Retinal pigment epithelial cell (primary cell): ENCODE measurements at regions not wholly inside any gene's neighbourhood (a gene's known extent, or its start where the extent isn't known, plus 50 kb on each side); places are given as distances from the start of the nearest gene placed in this dataset.
"Not testable (repeated sequence)": the region's sequence is repeated elsewhere in the genome, so short reads cannot be mapped to it uniquely, and the experiment has no call there.

ENCODE experiments used
- DNase-seq: peaks from one replicate; pipeline ENCODE4 v3.0.0-alpha.2; 2010; ENCODE audit warnings: low read depth
- H3K4me3 ChIP-seq: 2 replicates; pipeline ENCODE4 v1.5.1; 2011; ENCODE audit warnings: mild to moderate bottlenecking, low read length, control low read depth, moderate library complexity
- TF ChIP-seq, protein P1 (sequence below): conservative IDR thresholded peaks from 2 replicates; pipeline ENCODE4 v1.5.1; 2011; ENCODE audit warnings: low read depth, low read length, control low read depth, inconsistent platforms

DNA sequence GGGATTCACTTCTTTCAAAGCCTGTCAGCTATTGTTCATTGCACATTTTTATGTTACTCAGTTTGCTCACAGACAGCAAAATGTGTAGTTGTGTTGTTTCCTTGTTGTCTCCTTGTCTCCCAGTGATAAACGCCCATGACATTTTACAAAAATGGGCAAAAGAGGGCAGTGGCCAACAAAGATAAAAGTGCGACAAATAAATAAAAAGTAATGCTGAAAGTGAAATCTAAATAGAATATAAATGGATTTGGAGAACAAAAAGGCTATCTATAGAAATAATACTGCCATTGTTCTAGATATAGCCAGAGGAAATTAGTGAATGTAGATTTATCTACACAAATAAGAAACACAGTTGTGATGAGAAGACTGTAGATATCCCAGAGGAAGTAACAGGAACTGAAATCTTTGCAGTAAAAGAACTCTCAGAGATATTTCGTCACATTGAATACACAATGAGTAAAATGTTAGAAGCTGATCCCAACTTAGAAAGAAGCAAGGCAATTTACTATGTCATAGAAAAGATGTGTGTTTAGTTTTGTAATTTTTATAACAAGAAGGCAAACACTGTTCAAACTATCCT is 1186.2 kb upstream of the FAM98A start:
- no peak for DNase-seq
- TF ChIP-seq, protein P1, sequence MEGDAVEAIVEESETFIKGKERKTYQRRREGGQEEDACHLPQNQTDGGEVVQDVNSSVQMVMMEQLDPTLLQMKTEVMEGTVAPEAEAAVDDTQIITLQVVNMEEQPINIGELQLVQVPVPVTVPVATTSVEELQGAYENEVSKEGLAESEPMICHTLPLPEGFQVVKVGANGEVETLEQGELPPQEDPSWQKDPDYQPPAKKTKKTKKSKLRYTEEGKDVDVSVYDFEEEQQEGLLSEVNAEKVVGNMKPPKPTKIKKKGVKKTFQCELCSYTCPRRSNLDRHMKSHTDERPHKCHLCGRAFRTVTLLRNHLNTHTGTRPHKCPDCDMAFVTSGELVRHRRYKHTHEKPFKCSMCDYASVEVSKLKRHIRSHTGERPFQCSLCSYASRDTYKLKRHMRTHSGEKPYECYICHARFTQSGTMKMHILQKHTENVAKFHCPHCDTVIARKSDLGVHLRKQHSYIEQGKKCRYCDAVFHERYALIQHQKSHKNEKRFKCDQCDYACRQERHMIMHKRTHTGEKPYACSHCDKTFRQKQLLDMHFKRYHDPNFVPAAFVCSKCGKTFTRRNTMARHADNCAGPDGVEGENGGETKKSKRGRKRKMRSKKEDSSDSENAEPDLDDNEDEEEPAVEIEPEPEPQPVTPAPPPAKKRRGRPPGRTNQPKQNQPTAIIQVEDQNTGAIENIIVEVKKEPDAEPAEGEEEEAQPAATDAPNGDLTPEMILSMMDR: no peak
- H3K4me3 ChIP-seq: no peak overlapping the region

DNA sequence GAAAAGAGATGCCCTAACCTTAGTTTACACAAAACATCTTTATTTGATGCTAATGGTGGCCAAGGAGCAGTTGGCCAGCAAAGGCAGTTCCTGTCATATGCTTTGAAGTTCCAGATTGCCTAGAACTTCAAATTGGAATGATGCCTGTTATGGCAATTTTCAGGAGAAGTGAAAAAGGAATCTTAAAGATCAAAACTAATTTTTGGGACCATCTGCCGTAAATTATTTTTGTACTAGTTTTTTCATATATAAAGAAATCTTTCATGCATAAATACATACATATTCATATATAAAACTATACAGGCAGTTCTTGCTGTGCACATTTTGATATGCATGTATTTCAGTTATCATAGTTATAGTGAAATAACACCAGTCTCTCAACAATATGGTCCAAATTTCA is 1185.6 kb upstream of the FAM98A start:
- TF ChIP-seq, protein P1: no peak
- no peak for DNase-seq
- no peak overlapping the region for H3K4me3 ChIP-seq

DNA sequence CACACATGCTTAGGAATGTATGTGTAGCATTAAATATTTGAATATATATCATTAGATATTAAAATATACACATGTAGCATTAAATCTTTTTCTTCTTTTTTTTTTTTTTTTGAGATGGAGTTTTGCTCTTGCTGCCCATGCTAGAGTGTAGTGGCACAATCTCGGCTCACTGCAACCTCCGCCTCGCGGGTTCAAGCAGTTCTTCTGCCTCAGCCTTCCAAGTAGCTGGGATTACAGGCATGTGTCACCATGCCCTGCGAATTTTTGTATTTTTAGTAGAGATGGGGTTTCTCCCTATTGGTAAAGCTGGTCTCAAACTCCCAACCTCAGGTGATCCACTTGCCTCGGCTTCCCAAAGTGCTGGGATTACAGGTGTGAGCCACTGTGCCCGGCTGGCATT is 1151.6 kb upstream of the FAM98A start:
- not testable (repeated sequence) for H3K4me3 ChIP-seq, DNase-seq

DNA sequence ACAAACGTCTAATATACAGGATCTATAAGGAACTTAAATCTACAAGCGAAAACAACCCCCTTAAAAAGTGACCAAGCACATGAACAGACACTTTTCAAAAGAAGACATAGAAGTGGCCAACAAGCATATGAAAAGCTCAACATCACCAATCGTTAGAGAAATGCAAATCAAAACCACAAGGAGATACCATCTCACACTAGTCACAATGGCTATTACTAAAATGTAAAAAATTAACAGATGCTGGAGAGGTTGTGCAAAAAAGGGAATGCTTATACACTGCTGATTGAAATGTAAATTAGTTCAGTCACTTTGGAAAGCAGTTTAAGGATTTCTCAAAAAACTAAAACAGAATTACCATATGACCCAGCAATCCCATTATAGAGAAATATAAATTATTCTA is 1148.5 kb upstream of the FAM98A start:
- TF ChIP-seq, protein P1: no peak
- no peak overlapping the region for H3K4me3 ChIP-seq
- DNase-seq: no peak

DNA sequence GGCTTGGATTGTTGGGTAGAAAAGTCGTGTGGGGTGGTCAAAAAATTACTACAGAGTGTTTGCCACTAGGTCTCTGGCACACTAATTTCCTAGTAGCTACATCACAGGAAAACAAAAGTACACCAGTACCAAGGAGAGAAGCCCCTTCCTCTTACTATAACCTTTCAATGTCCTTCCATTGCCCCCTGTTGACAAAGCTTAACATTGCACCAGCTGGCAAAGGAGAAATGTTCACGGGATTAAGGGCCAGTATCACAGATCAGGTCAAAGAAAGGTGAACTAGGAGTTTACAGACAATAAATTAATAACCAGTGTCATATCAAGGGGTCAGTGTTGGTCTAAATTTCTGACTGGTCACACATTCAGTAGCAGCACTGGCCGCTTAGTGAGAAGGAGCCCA is 1139.6 kb upstream of the FAM98A start:
- TF ChIP-seq, protein P1: peak; percentile 34
- DNase-seq: no peak
- H3K4me3 ChIP-seq: no peak overlapping the region

DNA sequence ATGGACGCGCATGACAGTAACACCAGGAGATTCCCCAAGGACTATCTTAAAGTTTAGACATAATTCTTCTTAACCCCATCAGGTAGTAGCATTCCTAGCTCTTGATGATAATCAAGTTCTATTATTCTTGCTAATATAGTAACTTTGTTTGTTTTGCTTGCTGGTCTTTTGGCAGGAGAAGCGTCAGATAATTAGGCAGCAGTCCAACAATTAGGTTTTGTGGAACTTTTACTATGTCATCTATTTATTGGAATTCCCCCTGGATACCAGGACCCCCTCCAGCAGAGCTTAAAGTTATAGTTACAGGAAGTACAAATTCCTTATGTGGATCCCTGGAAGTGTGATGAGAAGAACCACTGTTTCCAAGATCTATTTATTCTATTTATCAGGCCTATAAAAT is 1138.0 kb upstream of the FAM98A start:
- H3K4me3 ChIP-seq: no peak overlapping the region
- no peak for DNase-seq
- TF ChIP-seq, protein P1: no peak

DNA sequence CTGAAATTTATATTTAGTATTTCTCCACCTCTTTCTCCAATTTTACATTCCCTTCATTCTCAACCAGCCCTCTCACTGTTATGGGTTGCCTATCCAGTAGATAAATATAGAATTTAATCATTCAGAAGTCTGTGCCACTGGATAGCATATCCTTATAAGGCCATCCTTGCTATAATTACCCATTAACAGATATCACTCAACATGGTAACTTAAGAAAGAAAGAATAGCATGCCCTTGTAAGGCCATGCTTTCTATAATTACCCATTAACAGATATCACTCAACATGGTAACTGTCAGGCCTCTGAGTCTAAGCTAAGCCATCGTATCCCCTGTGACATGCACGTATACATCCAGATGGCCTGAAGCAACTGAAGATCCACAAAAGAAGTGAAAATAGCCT is 1137.4 kb upstream of the FAM98A start:
- TF ChIP-seq, protein P1: no peak
- no peak for DNase-seq

DNA sequence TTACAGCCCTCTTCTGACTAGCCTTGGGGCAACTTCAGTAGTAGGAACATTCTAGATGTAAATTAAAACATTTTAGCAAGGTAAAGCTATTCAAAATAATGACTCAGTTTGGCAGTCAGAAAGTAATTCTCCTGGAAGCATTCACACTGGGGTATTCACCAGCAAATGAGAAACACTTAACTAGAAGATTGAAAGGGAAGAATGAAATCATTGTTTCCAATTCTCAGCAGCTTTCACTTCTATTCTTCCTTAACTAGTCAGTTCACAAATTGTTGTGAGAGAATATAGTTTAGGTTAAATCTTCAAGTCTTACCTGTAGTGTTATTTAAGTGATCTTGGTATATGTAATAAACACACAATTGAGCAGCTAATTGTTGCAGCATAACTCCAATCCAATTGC is 1135.6 kb upstream of the FAM98A start:
- no peak overlapping the region for H3K4me3 ChIP-seq
- DNase-seq: no peak
- TF ChIP-seq, protein P1: no peak

More for the DNA sequence above, 1137.4 kb upstream of the FAM98A start:
- H3K4me3 ChIP-seq: no peak overlapping the region
